IPS DF 6.9 (cell line): ENCODE measurements at regions not wholly inside any gene's neighbourhood (a gene's known extent, or its start where the extent isn't known, plus 50 kb on each side); places are given as distances from the start of the nearest gene placed in this dataset.
"Not testable (repeated sequence)": the region's sequence is repeated elsewhere in the genome, so short reads cannot be mapped to it uniquely, and the experiment has no call there.

Source experiments
- DNase-seq: peaks from one replicate; pipeline ENCODE4 v3.0.0-alpha.2; 2013; ENCODE audit warnings: low read depth, low spot score
- H3K27ac ChIP-seq: one replicate; pipeline ENCODE4 v1.5.1; 2013; ENCODE audit warnings: low read length, control low read depth
- H3K27me3 ChIP-seq: 2 replicates; pipeline ENCODE4 v1.6.1; 2013; ENCODE audit warnings: mild to moderate bottlenecking, low read length; ENCODE audit not compliant: control insufficient read depth, insufficient read depth
- H3K36me3 ChIP-seq: 2 replicates; pipeline ENCODE4 v1.6.1; 2013; ENCODE audit warnings: low read length; ENCODE audit not compliant: control insufficient read depth, insufficient read depth
- H3K4me1 ChIP-seq: 2 replicates; pipeline ENCODE4 v1.6.1; 2013; ENCODE audit warnings: low read length; ENCODE audit not compliant: control insufficient read depth, insufficient read depth
- H3K4me3 ChIP-seq: 2 replicates; pipeline ENCODE4 v1.5.1; 2013; ENCODE audit warnings: mild to moderate bottlenecking, low read length
- H3K9me3 ChIP-seq: 2 replicates; pipeline ENCODE4 v1.6.1; 2013; ENCODE audit warnings: low read length, inconsistent platforms; ENCODE audit not compliant: control insufficient read depth, insufficient read depth
- WGBS: extraction: QIAGEN DNeasy Blood & Tissue Kit; methylation state at CpG from one replicate; pipeline ENCODE4 v1.1.7; 2013; ENCODE audit warnings: mixed read lengths, missing lambda C conversion rate; ENCODE audit not compliant: insufficient read length, insufficient coverage; 5-methylcytosine and 5-hydroxymethylcytosine counted together

DNA sequence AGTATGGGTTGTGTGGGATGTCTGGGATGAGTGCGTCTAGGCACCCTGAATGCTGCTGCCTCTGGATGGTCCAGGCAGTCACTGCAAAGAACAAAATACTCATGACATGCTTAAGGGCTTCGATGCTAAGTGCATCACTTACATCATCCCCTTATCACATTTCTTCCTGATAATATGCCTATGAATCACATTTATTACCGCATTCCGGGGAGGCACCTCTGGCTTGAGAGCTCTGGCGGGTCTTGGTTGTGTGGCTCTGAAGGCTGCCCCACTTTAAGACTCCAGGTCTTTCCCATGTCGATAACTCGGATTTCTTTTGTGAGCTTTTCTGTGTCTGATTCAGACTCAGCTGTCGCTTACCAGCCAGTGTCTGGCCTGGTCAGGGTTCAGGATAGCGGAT, 1126.4 kb downstream of the TBC1D22A start:
- no peaks in the 10 kb centered on the region for H3K36me3 ChIP-seq
- H3K9me3 ChIP-seq, result peaks cover 25% of the 10 kb centered on the region
- no CpG with 5 or more reads among the region's 9 CpGs for whole genome bisulfite sequencing
- H3K27ac ChIP-seq, result no peak overlapping the region
- no peaks in the 10 kb centered on the region for H3K4me1 ChIP-seq
- H3K27me3 ChIP-seq, result no peaks in the 10 kb centered on the region
- DNase-seq, result no peak
- no peak overlapping the region for H3K4me3 ChIP-seq

DNA sequence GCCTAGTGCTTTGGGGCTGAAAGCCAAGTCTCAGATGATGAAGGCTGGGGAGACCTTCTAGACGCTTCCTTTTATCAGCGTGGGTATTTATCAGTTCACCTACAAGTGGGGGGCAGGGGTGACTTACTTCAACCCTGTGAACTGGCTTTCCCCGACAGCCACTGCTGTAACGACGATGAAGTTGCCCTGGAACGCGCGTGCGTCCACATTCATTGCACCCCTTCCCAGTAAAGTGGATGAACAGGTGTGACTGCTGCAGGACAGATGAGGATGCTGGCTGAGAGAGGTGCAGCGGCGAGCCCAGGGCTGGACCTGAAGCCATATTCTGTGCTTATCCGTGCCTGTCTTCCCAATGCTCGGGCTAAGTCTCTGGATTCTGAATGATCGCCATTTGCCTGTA, 1122.3 kb downstream of the TBC1D22A start:
- H3K27me3 ChIP-seq, result no peaks in the 10 kb centered on the region
- DNase-seq, result no peak
- no peaks in the 10 kb centered on the region for H3K4me1 ChIP-seq
- WGBS, result no CpG with 5 or more reads among the region's 14 CpGs
- H3K36me3 ChIP-seq, result no peaks in the 10 kb centered on the region
- no peak overlapping the region for H3K27ac ChIP-seq
- H3K4me3 ChIP-seq, result no peak overlapping the region
- peaks cover 26% of the 10 kb centered on the region for H3K9me3 ChIP-seq

GRCh38 chr22:47884200-47884599, 1121.8 kb downstream of the TBC1D22A start:
- Histone ChIP-seq H3K9me3 (peaks cover 29% of the 10 kb centered on the region), H3K4me1 (no peaks in the 10 kb centered on the region), H3K27ac (no peak overlapping the region), H3K4me3 (no peak overlapping the region), H3K36me3 (no peaks in the 10 kb centered on the region), H3K27me3 (no peaks in the 10 kb centered on the region)
- no peak for DNase-seq
- no CpG with 5 or more reads among the region's 15 CpGs for WGBS

GRCh38 chr22:47883757-47884156, 1121.3 kb downstream of the TBC1D22A start:
- Histone ChIP-seq H3K9me3 (peaks cover 28% of the 10 kb centered on the region), H3K36me3 (no peaks in the 10 kb centered on the region), H3K4me3 (no peak overlapping the region), H3K27ac (no peak overlapping the region), H3K4me1 (no peaks in the 10 kb centered on the region), H3K27me3 (no peaks in the 10 kb centered on the region)
- WGBS, result no CpG with 5 or more reads among the region's 12 CpGs
- no peak for DNase-seq

GRCh38 chr22:47879346-47879745, 1116.9 kb downstream of the TBC1D22A start:
- no CpG with 5 or more reads among the region's 2 CpGs for WGBS
- peaks cover 24% of the 10 kb centered on the region for H3K9me3 ChIP-seq
- no peak overlapping the region for H3K27ac ChIP-seq

GRCh38 chr22:47878460-47878859, 1116.0 kb downstream of the TBC1D22A start:
- H3K27me3 ChIP-seq, result no peaks in the 10 kb centered on the region
- no peaks in the 10 kb centered on the region for H3K36me3 ChIP-seq
- no peak overlapping the region for H3K27ac ChIP-seq
- H3K9me3 ChIP-seq, result peaks cover 23% of the 10 kb centered on the region
- no peak overlapping the region for H3K4me3 ChIP-seq
- no peak for DNase-seq
- no CpG with 5 or more reads among the region's 5 CpGs for whole genome bisulfite sequencing
- H3K4me1 ChIP-seq, result no peaks in the 10 kb centered on the region

More at GRCh38 chr22:47879346-47879745, 1116.9 kb downstream of the TBC1D22A start:
- Histone ChIP-seq H3K4me1 (no peaks in the 10 kb centered on the region), H3K4me3 (no peak overlapping the region), H3K36me3 (no peaks in the 10 kb centered on the region), H3K27me3 (no peaks in the 10 kb centered on the region)
- DNase-seq, result no peak

DNA sequence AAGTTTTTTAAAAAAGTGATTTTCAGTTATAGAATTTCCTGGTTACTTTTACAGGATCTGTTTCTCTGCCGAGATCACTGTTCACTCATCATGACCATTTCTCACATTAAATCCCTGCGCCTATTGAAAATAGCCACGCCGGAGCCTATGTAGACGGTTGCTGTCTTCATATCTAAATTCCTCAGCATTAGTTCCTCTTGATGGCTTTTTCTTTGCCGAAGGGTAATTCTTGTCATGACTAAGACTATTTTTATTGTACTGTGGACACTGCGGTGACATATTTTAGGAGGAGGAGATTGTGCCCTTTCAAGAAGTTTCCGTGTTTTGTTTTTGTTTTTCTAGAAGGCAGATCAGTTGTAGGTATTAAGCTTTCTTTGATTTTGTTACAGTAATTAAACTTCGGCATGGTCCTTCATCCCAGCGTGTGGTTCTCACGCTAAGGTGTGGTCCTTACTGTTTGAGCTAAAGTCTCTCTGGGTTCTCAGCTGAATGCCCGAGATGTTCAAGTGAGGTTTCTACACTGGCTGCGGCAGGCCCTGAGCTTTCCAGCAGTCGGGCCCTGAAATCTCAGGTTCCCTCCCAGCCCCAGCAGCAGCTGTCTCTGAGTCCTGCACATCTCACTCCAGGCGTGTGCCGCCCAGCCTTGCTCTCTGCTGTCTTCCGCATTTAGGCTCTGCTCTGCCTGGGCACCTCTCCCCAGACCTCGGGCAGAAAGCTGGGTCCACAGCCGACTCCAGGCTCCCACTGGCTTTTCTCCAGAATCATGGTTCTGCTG, 1110.5 kb downstream of the TBC1D22A start:
- H3K9me3 ChIP-seq, result peaks cover 8% of the 10 kb centered on the region; the same call in 1 of the 2 replicates
- no peaks in the 10 kb centered on the region for H3K27me3 ChIP-seq
- no CpG with 5 or more reads among the region's 19 CpGs for WGBS
- no peaks in the 10 kb centered on the region for H3K36me3 ChIP-seq
- no peaks in the 10 kb centered on the region for H3K4me1 ChIP-seq
- H3K27ac ChIP-seq, result no peak overlapping the region
- no peak for DNase-seq
- H3K4me3 ChIP-seq, result no peak overlapping the region

DNA sequence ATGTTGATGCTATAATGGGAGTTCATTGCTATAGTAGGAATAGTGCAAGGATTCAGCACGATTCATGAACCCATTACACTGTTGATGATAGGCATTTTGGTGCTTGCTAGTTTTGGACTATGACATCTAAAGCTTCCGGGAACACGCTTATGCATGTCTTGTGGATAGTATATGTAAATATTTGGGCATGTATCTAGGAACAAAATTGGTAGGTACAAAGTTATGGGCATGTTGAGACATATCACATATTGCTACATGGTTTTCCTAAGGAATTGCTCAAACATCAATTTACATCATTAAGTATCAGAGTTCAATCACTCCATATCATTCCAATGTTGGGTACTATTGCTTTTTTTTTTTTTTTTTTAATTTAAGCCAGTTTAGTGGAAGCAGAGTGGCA, 1103.2 kb downstream of the TBC1D22A start:
- peaks cover 8% of the 10 kb centered on the region for H3K9me3 ChIP-seq
- no peaks in the 10 kb centered on the region for H3K4me1 ChIP-seq
- DNase-seq, result no peak
- H3K27ac ChIP-seq, result no peak overlapping the region
- no CpG with 5 or more reads among the region's 3 CpGs for WGBS
- no peak overlapping the region for H3K4me3 ChIP-seq
- H3K27me3 ChIP-seq, result no peaks in the 10 kb centered on the region
- no peaks in the 10 kb centered on the region for H3K36me3 ChIP-seq

DNA sequence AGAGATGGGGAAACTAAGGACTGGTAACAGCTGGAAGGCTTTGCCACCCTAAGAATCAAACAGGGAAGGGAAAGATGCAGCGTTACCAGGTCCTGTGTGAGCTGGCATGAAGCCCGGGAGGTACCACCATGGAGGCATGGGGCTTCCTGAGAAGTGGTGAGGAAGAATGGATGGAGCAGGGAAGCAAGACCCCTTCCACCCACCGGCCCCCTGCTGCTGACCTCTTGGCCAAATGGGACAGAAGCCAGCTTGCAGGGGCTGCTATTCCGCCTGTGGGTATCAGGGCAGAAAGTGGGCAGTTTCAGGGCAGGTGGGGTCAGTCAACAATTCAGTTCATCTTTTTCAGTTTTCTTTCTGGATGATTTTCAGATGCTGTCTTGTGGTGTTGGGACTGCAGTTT, 1099.9 kb downstream of the TBC1D22A start:
- WGBS, result no CpG with 5 or more reads among the region's 4 CpGs
- no peaks in the 10 kb centered on the region for H3K36me3 ChIP-seq
- no peaks in the 10 kb centered on the region for H3K27me3 ChIP-seq
- H3K4me1 ChIP-seq, result no peaks in the 10 kb centered on the region
- DNase-seq, result no peak
- no peak overlapping the region for H3K27ac ChIP-seq
- no peak overlapping the region for H3K4me3 ChIP-seq
- peaks cover 13% of the 10 kb centered on the region for H3K9me3 ChIP-seq

- DNase-seq, H3K27ac ChIP-seq, H3K27me3 ChIP-seq, H3K4me3 ChIP-seq, H3K36me3 ChIP-seq, H3K4me1 ChIP-seq: not testable (repeated sequence)
- peaks cover 15% of the 10 kb centered on the region for H3K9me3 ChIP-seq
- no CpG with 5 or more reads among the region's 9 CpGs for WGBS
Measured at GRCh38 chr22:47860907-47861306, 1098.5 kb downstream of the TBC1D22A start.
